GM13977 (cell line): ENCODE measurements at regions not wholly inside any gene's neighbourhood (a gene's known extent, or its start where the extent isn't known, plus 50 kb on each side); places are given as distances from the start of the nearest gene placed in this dataset.
"Not testable (repeated sequence)": the region's sequence is repeated elsewhere in the genome, so short reads cannot be mapped to it uniquely, and the experiment has no call there.

Experiments used
- DNase-seq: peaks from one replicate; pipeline ENCODE4 v3.0.0; 2012; ENCODE audit warnings: low spot score
- CTCF ChIP-seq: IDR thresholded peaks from 2 replicates; pipeline ENCODE4 v1.5.1; 2012; ENCODE audit warnings: mild to moderate bottlenecking, control low read depth; ENCODE audit not compliant: insufficient read depth; ENCODE audit errors: extremely low read depth, missing control alignments
- in situ Hi-C: fragments of 300-500 bp; cut with MboI; formaldehyde crosslinking; loops from one replicate; pipeline ENCODE4 v1.12.0; 2022; ENCODE audit warnings: low sequenced_read_pairs, low pct_unique_long_range_greater_than_20kb, mixed read lengths, inconsistent platforms; ENCODE audit not compliant: unreplicated experiment

- in situ Hi-C loops = no loop called here
- no peak for TF ChIP-seq CTCF
- no peak for DNase-seq
Measured at GRCh38 chr5:96172436-96172835, 210.8 kb upstream of the ELL2 start.

GRCh38 chr5:96171973-96172372, 210.3 kb upstream of the ELL2 start:
- in situ Hi-C loops, DNase-seq: not testable (repeated sequence)

DNA sequence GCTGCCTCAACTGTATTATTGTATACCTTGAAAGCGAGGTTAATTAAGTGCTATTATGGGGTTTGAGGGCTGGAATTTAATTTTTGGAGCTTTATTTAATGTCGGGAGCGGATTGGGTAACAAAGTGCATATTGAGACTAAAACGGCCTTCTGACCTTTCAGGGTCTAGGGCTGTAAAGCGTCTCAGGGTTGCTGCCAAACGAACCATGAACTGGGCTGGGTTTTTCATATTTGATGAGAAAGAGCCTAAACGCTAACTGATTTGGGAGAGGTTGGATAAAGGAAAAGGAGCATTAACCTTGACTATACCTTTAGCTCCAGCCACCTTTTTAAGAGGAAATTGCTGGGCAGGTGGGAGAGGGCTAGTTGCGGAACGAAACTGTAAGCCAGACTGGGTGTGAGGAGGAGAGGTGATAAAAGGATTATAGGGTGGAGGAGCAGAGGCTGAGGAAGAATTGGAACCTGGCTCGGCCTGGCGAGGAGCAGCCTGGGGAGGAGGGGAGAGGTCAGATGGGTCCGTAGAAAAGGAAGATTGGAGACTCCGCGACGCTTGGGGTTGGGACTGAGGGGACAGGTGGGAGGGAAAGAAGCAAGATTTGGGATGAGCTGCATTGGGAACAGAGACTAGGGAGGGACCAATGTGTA, 209.0 kb upstream of the ELL2 start:
- DNase-seq, in situ Hi-C loops: not testable (repeated sequence)

GRCh38 chr5:96168833-96169232, 207.2 kb upstream of the ELL2 start:
- in situ Hi-C loops, DNase-seq: not testable (repeated sequence)

- DNase-seq = no peak
- no peak for TF ChIP-seq CTCF
- in situ Hi-C loops = no loop called here
Measured at GRCh38 chr5:96159043-96159442, 197.4 kb upstream of the ELL2 start.

DNA sequence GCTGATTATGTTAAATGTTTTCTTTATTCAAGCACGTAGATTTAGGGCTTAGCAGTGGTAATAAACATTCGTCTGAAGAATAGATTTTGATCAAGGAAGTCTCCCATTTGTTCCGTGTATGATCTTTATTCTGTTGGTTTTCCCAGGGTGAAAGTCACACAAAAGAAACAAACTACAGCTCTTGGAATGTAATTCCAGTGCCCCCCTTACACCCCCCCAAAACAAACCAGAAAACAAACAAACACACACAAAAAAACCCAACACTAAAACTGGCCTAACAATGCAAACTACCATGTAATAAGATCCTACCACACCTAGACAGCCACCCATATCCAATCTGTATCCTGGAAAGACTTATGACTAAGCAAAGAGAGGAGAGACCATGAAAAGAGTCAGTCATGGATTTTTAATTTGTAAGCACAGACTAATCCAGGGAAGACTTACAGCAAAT, 196.2 kb upstream of the ELL2 start:
- DNase-seq = no peak
- no peak for TF ChIP-seq CTCF
- in situ Hi-C loops = no loop called here

DNA sequence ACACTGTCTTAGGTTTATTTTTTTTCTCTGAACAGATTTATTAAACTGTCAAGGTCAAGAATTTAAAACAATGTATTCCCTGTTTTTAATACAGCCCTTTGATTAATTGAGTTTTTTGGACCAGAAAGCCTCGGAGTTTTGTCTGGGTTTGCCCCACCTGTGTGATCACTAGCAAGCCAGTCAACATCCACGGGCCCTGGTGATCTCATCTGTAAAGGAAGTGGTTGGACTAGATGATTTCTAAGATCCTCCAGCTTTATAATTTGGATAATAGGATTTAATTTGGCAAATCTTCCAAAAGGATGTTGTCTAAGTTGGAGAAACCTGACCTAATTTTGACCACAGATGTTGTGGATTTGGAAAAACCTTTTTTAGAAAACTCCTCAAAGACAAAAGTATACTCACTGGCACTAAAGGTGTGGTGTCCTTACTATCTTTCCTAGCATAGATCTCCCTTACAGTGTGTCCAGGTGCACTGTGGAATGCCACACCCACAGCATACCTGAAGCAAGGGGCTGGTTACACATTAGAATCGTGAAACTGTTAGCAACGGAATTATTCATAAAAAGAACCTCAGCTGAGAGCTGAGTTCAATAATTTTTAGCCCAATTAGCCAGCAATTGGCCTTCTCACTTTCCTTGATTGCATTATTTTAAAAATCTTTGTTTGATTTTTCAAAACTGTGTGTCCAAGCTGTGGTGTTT, 195.6 kb upstream of the ELL2 start:
- no peak for DNase-seq
- in situ Hi-C loops = no loop called here
- no peak for TF ChIP-seq CTCF

GRCh38 chr5:96155147-96155546, 193.5 kb upstream of the ELL2 start:
- in situ Hi-C loops = no loop called here
- TF ChIP-seq CTCF = no peak
- DNase-seq = no peak
